Activated B cell treated with CpG ODN at 0.5 μM for 24 hours (primary cell): ENCODE measurements at regions not wholly inside any gene's neighbourhood (a gene's known extent, or its start where the extent isn't known, plus 50 kb on each side); places are given as distances from the start of the nearest gene placed in this dataset.

ENCODE experiments used
- ATAC-seq: fragments of 200-7000 bp; cut with Tn5 transposase; one replicate; pipeline ENCODE4 v1.10.0; 2021; ENCODE audit warnings: low read depth, mild to moderate bottlenecking, moderate library complexity
- CTCF ChIA-PET: fragments of 350-600 bp; sonication (Branson Sonifier 250); formaldehyde crosslinking; loops from one replicate; lab custom pipeline; 2021; ENCODE audit warnings: antibody characterized with exemption; lab: Charles Lee
- POLR2A ChIA-PET: fragments of 350-600 bp; sonication (Branson Sonifier 250); formaldehyde crosslinking; loops from one replicate; lab custom pipeline; 2021; ENCODE audit warnings: antibody characterized with exemption; lab: Charles Lee
- DNase-seq: peaks from one replicate; pipeline ENCODE4 v3.0.0; 2022
- H3K27ac Mint-ChIP-seq: one replicate; pipeline ENCODE4 v1.8.0; 2020; ENCODE audit warnings: mixed read lengths
- H3K27me3 Mint-ChIP-seq: one replicate; pipeline ENCODE4 v1.8.0; 2021; ENCODE audit warnings: mixed read lengths
- H3K36me3 Mint-ChIP-seq: one replicate; pipeline ENCODE4 v1.8.0; 2021; ENCODE audit warnings: low read depth, mixed read lengths
- H3K4me1 Mint-ChIP-seq: one replicate; pipeline ENCODE4 v1.8.0; 2021; ENCODE audit warnings: mixed read lengths
- H3K4me3 Mint-ChIP-seq: one replicate; pipeline ENCODE4 v1.8.0; 2020; ENCODE audit warnings: mild to moderate bottlenecking, mixed read lengths
- H3K9me3 Mint-ChIP-seq: one replicate; pipeline ENCODE4 v1.8.0; 2020; ENCODE audit warnings: mixed read lengths
- CTCF ChIP-seq: fragments of 200-600 bp; IDR thresholded peaks from one replicate; pipeline ENCODE4 v1.8.0; 2022; ENCODE audit warnings: antibody characterized with exemption, mild to moderate bottlenecking
- intact Hi-C: fragments of 100-400 bp; cut with micrococcal nuclease; formaldehyde crosslinking; loops from one replicate; pipeline ENCODE4 v1.15.1; 2024

- no peak for TF ChIP-seq CTCF
- intact Hi-C loops = no loop called here
- DNase-seq = no peak
- Mint-ChIP-seq H3K27ac (no peak overlapping the region), H3K9me3 (no peaks in the 10 kb centered on the region), H3K4me3 (no peak overlapping the region), H3K4me1 (no peaks in the 10 kb centered on the region), H3K27me3 (peaks cover 19% of the 10 kb centered on the region), H3K36me3 (no peaks in the 10 kb centered on the region)
- POLR2A ChIA-PET = no interaction called here
- no peak for ATAC-seq
- CTCF ChIA-PET = interaction anchor here (0.6 kb wide), 1 partner anchor 12 kb away, joined by 3 read pairs; no protein-coding TSS in a partner anchor
Measured at GRCh38 chr11:10946072-10946471, 88.2 kb upstream of the ZBED5 start.

- no peak for ATAC-seq
- no peak for TF ChIP-seq CTCF
- Mint-ChIP-seq H3K36me3 (no peaks in the 10 kb centered on the region), H3K9me3 (no peaks in the 10 kb centered on the region), H3K27ac (no peak overlapping the region), H3K27me3 (peaks cover 19% of the 10 kb centered on the region), H3K4me1 (no peaks in the 10 kb centered on the region), H3K4me3 (no peak overlapping the region)
- DNase-seq = no peak
- ChIA-PET CTCF (no interaction called here), POLR2A (no interaction called here)
- intact Hi-C loops = no loop called here
Measured at GRCh38 chr11:10945196-10945595, 87.3 kb upstream of the ZBED5 start.

GRCh38 chr11:10943968-10944367 lies 86.1 kb upstream of the ZBED5 start:
- intact Hi-C loops = no loop called here
- TF ChIP-seq CTCF = no peak
- ChIA-PET CTCF (interaction anchor here (1.1 kb wide), 1 partner anchor 84 kb away, joined by 4 read pairs; no protein-coding TSS in a partner anchor), POLR2A (no interaction called here)
- no peak overlapping the region for H3K4me3 Mint-ChIP-seq
- peaks cover 13% of the 10 kb centered on the region for H3K27me3 Mint-ChIP-seq
- H3K9me3 Mint-ChIP-seq = no peaks in the 10 kb centered on the region
- no peaks in the 10 kb centered on the region for H3K4me1 Mint-ChIP-seq
- DNase-seq (no peak), ATAC-seq (no peak)
- no peaks in the 10 kb centered on the region for H3K36me3 Mint-ChIP-seq
- H3K27ac Mint-ChIP-seq = no peak overlapping the region

DNA sequence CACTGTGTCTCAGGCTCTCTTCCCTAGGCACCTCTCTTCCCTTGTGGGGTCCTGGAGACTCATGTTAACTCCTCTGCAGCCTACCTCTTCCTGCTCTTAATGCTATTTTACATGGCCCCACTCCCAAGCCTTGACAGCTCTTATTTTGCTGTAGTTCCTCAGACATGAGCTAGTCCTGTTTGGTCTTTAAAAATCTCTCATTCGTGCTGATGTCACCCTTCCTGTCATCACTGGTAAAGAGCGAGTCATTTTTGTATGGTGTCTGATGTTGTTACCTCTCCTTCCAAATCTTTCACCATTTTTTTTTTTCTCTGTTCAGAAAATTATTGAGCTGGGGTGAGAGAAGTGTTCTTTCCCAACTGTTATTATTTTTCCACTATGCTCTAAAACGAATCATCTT lies 84.8 kb upstream of the ZBED5 start:
- ATAC-seq (no peak), DNase-seq (no peak)
- ChIA-PET CTCF (interaction anchor here (0.7 to 3.1 kb wide), 5 partner anchors 9 to 950 kb away, joined by 4 to 12 read pairs (median 7); no protein-coding TSS in a partner anchor), POLR2A (no interaction called here)
- Mint-ChIP-seq H3K27ac (no peak overlapping the region), H3K27me3 (peaks cover 3% of the 10 kb centered on the region), H3K4me1 (no peaks in the 10 kb centered on the region), H3K4me3 (no peak overlapping the region), H3K36me3 (no peaks in the 10 kb centered on the region), H3K9me3 (no peaks in the 10 kb centered on the region)
- no peak for TF ChIP-seq CTCF
- intact Hi-C loops = no loop called here

- no peak for TF ChIP-seq CTCF
- no peaks in the 10 kb centered on the region for H3K4me1 Mint-ChIP-seq
- H3K36me3 Mint-ChIP-seq = no peaks in the 10 kb centered on the region
- CTCF ChIA-PET = interaction anchor here (1.2 to 3.1 kb wide), 4 partner anchors 8 to 87 kb away, joined by 4 to 12 read pairs (median 8); no protein-coding TSS in a partner anchor
- H3K4me3 Mint-ChIP-seq = no peak overlapping the region
- DNase-seq = no peak
- no peaks in the 10 kb centered on the region for H3K9me3 Mint-ChIP-seq
- peaks cover 3% of the 10 kb centered on the region for H3K27me3 Mint-ChIP-seq
- POLR2A ChIA-PET = no interaction called here
- intact Hi-C loops = no loop called here
- ATAC-seq = no peak
- no peak overlapping the region for H3K27ac Mint-ChIP-seq
Measured at GRCh38 chr11:10941871-10942270, 84.0 kb upstream of the ZBED5 start.
